ENCODE measurements at regions not wholly inside any gene's neighbourhood (a gene's known extent, or its start where the extent isn't known, plus 50 kb on each side); places are given as distances from the start of the nearest gene placed in this dataset.

DNA sequence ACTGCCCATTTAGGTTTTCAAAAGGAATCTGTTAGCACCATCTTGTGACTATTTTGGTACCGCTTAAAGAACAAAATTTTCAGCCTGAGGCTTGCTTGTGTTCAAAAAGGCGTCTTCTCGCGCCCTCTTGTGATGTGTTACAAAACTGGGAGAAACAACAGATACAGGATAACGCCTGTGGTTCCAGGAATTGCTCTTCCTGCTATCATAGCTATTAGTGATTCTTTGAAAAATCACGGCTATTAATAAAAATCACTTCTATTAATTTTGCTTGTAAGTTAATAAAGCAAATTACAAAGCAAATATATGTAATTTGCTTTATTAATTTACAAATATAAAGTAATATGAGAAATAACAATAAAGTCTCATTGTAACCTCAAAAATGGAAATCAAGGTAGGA is 82.2 kb upstream of the ABCD3 start:
- no peaks in the 10 kb centered on the region for H3K36me3 ChIP-seq (replicated peaks)
- no peaks in the 10 kb centered on the region for H3K4me1 ChIP-seq
- in situ Hi-C loops (cut with MboI; ENCODE audit: low sequenced_read_pairs): loop anchor here (25.0 kb wide), 1 partner anchor 476 kb away; the partner anchor contains the start of gene SLC44A3
- DNase-seq (ENCODE audit: low spot score in 2 of 2): peak; percentile 70 to 74
- H3K9me3 ChIP-seq: no peaks in the 10 kb centered on the region
- peaks cover 10% of the 10 kb centered on the region for H3K27me3 ChIP-seq (ENCODE audit: low read depth)
- H3K4me3 ChIP-seq: no peak overlapping the region

DNA sequence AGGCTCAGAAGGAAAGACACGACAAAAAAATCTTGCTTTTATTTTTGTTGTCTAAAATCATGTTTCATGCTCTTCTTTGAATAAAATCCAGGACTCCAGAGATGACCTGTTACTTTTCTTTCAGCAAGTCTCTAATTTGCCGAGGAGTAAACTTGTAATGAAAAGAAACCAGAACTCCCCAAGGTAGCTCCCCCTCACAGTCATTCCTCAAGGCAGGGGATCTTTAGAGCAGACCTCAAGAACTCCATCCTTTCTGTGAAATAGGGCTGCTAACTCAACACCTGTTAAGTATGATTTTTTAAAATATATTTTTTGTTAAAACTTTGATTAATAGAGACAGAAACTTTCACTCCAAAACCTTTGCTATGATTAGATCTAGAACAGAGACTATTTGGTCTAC is 82.7 kb upstream of the ABCD3 start:
- DNase-seq (ENCODE audit: low spot score in 2 of 2): no peak
- Histone ChIP-seq H3K27me3 (ENCODE audit: low read depth) (peaks cover 6% of the 10 kb centered on the region; the same call in 1 of the 2 replicates), H3K36me3 (replicated peaks) (no peaks in the 10 kb centered on the region), H3K4me3 (no peak overlapping the region), H3K4me1 (no peaks in the 10 kb centered on the region), H3K9me3 (no peaks in the 10 kb centered on the region)
- in situ Hi-C loops (cut with MboI; ENCODE audit: low sequenced_read_pairs): loop anchor here (25.0 kb wide), 1 partner anchor 477 kb away; the partner anchor contains the start of gene SLC44A3

DNA sequence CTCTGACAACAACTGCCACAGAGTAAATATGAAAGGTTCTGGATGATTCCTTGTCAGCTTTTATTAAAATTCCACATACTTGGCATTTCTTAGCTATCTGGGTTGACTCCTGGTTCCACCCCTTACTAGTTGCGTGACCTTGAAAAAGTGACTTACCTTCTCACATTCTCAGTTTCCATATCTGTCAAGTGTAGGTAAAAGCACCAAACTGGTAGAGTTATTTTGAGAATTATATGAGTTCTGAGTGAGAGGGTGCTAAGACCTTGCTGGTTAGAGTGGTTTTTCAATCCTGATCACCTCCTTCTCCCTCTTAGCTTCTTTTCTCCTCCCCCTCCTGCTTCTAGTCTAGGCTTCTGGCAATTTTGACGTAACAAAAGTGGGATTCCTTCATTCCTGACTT is 83.4 kb upstream of the ABCD3 start:
- in situ Hi-C loops (cut with MboI; ENCODE audit: low sequenced_read_pairs): loop anchor here (25.0 kb wide), 1 partner anchor 478 kb away; the partner anchor contains the start of gene SLC44A3

DNA sequence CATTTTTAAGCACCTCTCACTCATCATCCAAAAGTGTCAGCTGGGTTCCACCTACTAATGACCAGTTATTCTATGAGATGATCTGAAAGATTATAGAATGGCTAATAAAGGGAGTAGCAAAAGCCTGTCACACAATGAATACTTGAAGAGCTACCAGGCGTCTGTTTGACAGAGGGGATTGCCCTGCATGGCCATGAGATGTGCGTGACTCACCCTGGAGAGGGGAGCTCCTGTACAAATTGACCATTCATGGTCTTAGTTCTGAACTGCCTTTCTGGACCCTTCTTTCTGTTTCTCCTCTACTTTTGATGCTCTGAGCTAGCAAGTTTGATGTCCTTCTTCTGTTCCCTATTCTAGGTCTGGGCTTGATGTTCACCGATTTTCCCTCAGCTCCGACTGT is 85.2 kb upstream of the ABCD3 start:
- in situ Hi-C loops (cut with MboI; ENCODE audit: low sequenced_read_pairs): loop anchor here (25.0 kb wide), 1 partner anchor 479 kb away; the partner anchor contains the start of gene SLC44A3
- Histone ChIP-seq H3K4me3 (no peak overlapping the region), H3K4me1 (no peaks in the 10 kb centered on the region), H3K36me3 (replicated peaks) (no peaks in the 10 kb centered on the region), H3K27me3 (ENCODE audit: low read depth) (peaks cover 20% of the 10 kb centered on the region), H3K9me3 (no peaks in the 10 kb centered on the region)
- DNase-seq (ENCODE audit: low spot score in 2 of 2): no peak

More for the DNA sequence above, 83.4 kb upstream of the ABCD3 start:
- Histone ChIP-seq H3K4me3 (no peak overlapping the region), H3K27me3 (ENCODE audit: low read depth) (peaks cover 11% of the 10 kb centered on the region), H3K9me3 (no peaks in the 10 kb centered on the region), H3K4me1 (no peaks in the 10 kb centered on the region), H3K36me3 (replicated peaks) (no peaks in the 10 kb centered on the region)
- DNase-seq (ENCODE audit: low spot score in 2 of 2): no peak

DNA sequence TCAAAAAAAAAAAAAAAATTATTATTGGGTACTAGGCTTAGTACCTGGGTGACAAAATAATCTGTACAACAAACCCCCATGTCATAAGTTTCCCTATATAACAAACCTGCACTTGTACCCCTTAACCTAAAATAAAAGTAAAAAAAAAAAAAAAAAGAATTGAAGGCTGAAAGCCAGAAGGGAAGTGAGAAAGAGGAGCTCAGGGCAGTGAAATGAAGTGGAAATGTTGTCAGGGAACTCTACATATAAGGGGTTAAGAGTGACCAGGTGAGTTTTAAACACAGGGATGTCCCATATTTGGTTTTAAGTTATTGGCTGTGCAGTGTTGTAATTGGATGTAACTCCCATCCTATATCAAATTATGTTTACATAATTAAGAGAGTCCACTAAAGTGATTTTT is 85.7 kb upstream of the ABCD3 start:
- peaks cover 25% of the 10 kb centered on the region for H3K27me3 ChIP-seq (ENCODE audit: low read depth)
- in situ Hi-C loops (cut with MboI; ENCODE audit: low sequenced_read_pairs): loop anchor here (25.0 kb wide), 1 partner anchor 480 kb away; the partner anchor contains the start of gene SLC44A3
- no peaks in the 10 kb centered on the region for H3K9me3 ChIP-seq
- H3K4me3 ChIP-seq: no peak overlapping the region
- DNase-seq (ENCODE audit: low spot score in 2 of 2): no peak
- H3K4me1 ChIP-seq: no peaks in the 10 kb centered on the region
- no peaks in the 10 kb centered on the region for H3K36me3 ChIP-seq (replicated peaks)

DNA sequence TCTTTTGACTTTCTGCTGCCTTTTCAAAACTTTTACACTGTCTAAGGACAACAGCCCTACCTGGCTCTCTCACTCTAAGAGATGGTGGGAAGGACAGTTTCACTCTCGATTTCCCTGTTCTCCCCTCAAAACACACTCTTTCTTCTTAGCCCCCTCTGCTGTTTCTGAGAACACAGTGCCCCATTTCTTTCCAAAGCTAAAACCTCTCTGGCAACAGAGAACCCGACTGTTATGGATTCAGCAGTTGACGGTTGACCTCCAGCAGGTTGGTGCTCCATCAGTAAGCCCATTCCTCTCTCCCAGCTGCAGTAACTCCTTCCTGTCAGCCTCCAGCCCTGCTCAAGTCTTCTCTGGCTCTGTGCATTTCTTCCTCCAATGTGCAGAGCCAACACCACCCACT is 88.2 kb upstream of the ABCD3 start:
- no peaks in the 10 kb centered on the region for H3K9me3 ChIP-seq
- H3K36me3 ChIP-seq (replicated peaks): no peaks in the 10 kb centered on the region
- no peak for DNase-seq (ENCODE audit: low spot score in 2 of 2)
- H3K27me3 ChIP-seq (ENCODE audit: low read depth): peaks cover 25% of the 10 kb centered on the region
- no peaks in the 10 kb centered on the region for H3K4me1 ChIP-seq
- H3K4me3 ChIP-seq: no peak overlapping the region
- in situ Hi-C loops (cut with MboI; ENCODE audit: low sequenced_read_pairs): loop anchor here (25.0 kb wide), 1 partner anchor 482 kb away; the partner anchor contains the start of gene SLC44A3

DNA sequence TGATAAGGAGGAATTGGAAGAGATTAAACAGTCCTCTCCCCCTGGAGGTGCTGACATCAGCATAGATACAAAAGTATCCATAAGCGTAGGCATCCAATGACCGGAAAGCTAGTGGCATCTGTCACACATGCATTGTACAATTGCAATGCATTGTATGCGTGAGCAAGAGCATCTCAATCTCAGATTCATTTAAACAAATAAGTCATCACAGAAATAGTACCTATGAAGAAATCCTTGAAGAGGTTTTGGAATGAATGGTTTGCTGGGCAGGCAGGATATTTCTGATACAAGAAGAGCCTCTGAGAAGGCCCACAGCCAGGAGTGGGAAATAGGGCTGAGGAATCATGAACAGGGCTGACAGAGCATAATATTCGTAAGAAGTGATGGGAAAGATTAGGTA is 88.9 kb upstream of the ABCD3 start:
- peaks cover 25% of the 10 kb centered on the region for H3K27me3 ChIP-seq (ENCODE audit: low read depth)

DNA sequence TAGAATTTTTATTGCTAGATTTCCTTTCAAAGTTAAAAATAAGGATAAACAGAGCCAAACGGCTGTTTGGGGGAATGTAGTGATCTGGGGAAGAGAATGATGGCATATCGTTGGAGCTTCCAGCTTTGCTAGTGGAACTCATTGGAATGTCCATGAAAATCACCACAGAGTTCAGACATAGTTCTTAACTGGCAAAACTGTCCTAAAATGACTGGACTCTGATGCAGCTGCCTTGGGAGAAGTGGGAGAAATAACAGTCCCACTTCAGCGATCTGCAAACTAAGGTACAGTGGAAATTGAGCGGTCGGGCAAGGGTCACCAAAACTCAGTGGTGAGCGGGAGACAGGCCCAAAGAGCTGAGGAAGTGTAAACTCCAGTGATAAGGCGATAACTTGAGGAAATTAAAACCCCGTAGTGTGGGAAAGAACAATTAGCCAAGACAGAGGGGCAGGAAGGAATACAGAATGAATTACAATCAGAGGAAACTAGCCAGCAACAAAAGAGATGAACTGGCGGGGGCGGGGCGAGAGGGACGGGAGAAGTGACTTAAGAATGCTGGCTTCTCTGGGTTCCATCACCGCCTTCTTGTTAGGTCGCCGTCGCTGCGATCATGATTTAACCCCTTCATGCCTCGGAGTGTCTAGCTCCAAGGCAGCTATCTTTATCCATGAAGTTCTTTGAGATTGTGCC is 89.8 kb upstream of the ARHGAP29 start:
- Histone ChIP-seq H3K9me3 (no peaks in the 10 kb centered on the region), H3K27me3 (ENCODE audit: low read depth) (peaks cover 25% of the 10 kb centered on the region), H3K36me3 (replicated peaks) (no peaks in the 10 kb centered on the region), H3K4me1 (no peaks in the 10 kb centered on the region), H3K4me3 (no peak overlapping the region)
- peak in 1 of 2 experiments; percentile 63 for DNase-seq (ENCODE audit: low spot score in 2 of 2)
- in situ Hi-C loops (cut with MboI; ENCODE audit: low sequenced_read_pairs): loop anchor here (25.0 kb wide), 1 partner anchor 485 kb away; the partner anchor contains the start of gene SLC44A3

More for the DNA sequence above, 88.9 kb upstream of the ABCD3 start:
- DNase-seq (ENCODE audit: low spot score in 2 of 2): no peak
- Histone ChIP-seq H3K4me3 (no peak overlapping the region), H3K36me3 (replicated peaks) (no peaks in the 10 kb centered on the region), H3K4me1 (no peaks in the 10 kb centered on the region), H3K9me3 (no peaks in the 10 kb centered on the region)
- in situ Hi-C loops (cut with MboI; ENCODE audit: low sequenced_read_pairs): loop anchor here (25.0 kb wide), 1 partner anchor 483 kb away; the partner anchor contains the start of gene SLC44A3

DNA sequence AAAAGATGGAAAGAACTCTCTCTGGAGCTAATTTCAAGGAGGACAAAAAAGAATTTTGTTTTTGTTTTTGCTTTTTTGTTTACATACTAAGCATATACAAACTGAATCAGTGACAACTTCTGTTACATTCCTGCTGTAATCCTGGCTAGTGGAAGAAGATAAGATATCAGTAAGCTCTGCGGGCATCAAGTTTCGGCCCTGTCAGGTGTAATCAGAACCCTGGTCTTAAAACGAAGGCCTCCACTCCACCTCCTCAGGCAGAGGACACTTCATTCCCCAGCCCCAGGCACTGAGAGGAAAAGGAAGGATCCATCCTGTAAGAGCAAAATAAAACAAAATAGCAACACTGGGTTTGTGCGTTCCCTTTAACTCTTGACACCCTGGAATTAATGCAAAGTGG is 88.9 kb upstream of the ARHGAP29 start:
- H3K9me3 ChIP-seq: no peaks in the 10 kb centered on the region
- no peak for DNase-seq (ENCODE audit: low spot score in 2 of 2)
- no peak overlapping the region for H3K4me3 ChIP-seq
- H3K4me1 ChIP-seq: no peaks in the 10 kb centered on the region
- in situ Hi-C loops (cut with MboI; ENCODE audit: low sequenced_read_pairs): loop anchor here (25.0 kb wide), 1 partner anchor 486 kb away; the partner anchor contains the start of gene SLC44A3
- no peaks in the 10 kb centered on the region for H3K36me3 ChIP-seq (replicated peaks)
- H3K27me3 ChIP-seq (ENCODE audit: low read depth): peaks cover 25% of the 10 kb centered on the region

DNA sequence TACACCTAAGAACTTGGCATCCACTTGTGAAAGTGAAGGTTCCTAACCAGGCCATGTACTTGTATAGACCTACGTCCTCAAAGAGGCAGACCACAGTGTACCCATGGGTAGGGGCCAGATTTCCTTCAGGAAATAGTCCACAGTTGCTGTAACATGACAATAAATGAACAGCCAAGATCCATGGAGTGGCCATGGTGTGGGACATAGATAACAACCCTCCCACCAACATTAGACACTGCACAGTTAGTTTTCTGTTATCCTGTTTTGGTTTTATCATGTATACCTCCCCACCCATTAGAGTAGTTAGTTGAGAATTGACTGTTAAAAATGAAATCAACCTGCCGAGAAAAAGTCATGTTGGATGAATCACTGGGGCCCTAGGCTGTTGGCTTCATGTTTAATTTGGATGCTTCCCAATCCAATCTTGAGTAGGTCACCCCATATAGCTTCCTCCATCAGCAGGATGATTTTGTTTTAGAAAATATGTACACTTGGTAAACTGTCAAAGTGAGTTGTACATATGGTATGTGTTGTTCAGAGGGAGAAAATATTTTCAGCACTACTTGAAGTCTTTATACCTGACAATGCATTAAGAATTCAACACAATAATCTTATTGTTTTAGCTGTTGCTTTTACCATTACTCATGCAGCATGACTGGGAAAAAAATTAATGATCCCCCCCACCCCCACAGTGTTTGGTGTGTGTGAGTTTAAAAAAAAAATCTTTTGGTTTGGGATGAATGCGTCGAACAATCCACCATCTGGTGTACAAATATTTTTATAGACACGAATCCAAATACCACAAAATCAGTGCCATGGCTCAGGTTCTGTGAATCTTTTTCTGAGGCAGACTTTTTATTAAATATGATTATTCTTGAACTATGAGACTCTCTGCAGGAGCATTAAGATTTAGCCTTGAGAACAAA is 88.3 kb upstream of the ARHGAP29 start:
- no peaks in the 10 kb centered on the region for H3K4me1 ChIP-seq
- no peaks in the 10 kb centered on the region for H3K36me3 ChIP-seq (replicated peaks)
- no peaks in the 10 kb centered on the region for H3K9me3 ChIP-seq
- peaks cover 25% of the 10 kb centered on the region for H3K27me3 ChIP-seq (ENCODE audit: low read depth)
- in situ Hi-C loops (cut with MboI; ENCODE audit: low sequenced_read_pairs): loop anchor here (25.0 kb wide), 1 partner anchor 487 kb away; the partner anchor contains the start of gene SLC44A3
- no peak overlapping the region for H3K4me3 ChIP-seq
- no peak for DNase-seq (ENCODE audit: low spot score in 2 of 2)

DNA sequence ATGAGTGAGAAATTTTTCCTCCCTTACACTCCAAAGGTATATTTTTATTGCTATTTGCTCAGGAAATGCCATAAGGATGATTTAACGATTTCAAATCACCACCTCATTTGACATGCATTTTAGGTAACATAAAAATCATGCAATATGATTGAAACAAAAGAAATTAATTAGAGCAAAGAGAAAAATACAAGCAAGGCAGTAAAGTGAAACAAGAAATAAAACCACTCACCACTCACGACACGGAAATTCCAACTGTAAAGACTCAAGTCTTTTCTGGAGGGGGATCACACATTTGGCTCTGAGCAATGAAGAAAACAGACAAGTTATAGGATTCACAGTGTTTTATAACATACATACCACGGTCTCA is 86.8 kb upstream of the ARHGAP29 start:
- H3K4me3 ChIP-seq: no peak overlapping the region
- no peaks in the 10 kb centered on the region for H3K4me1 ChIP-seq
- DNase-seq (ENCODE audit: low spot score in 2 of 2): no peak
- H3K36me3 ChIP-seq (replicated peaks): no peaks in the 10 kb centered on the region
- H3K27me3 ChIP-seq (ENCODE audit: low read depth): peaks cover 16% of the 10 kb centered on the region
- in situ Hi-C loops (cut with MboI; ENCODE audit: low sequenced_read_pairs): no loop called here
- H3K9me3 ChIP-seq: no peaks in the 10 kb centered on the region

DNA sequence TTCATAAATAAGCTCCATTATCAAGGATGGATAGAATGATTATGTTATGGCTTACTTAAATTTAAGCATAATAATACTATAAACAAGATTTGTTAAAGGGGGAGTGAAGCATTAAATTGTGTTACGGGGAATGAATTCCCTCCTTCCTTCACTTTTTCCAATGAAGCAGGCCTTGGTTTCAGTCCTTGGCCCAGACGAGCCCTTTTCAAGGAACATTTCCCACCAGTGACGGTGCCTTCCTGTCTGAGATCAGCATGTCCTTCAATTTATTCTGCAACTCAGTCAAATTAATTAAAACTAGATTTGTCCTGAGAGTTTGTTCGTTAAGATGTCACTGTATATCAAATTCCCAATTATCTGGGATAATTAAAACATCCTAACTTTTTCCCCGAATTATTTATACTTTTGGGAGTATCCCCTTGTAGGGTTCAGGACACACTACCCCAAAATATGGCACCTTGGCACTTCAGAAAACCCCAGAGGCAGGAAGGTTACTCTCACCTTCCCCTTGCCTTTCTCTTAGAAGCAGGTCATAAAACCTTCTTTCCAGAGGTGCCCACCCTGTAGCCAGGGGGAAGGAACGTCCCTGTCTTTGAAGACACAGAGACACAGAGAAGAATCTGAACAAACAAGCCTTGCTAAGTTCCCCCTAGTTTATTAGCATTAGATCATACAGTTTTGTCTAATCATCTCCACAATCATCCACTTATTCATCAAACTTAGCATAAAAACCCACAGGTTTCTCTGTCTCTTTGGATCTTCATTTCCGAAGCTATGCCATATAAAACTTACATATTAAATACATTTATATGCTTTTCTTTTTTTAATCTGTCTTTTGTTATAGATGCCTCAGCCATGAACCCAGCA is 86.2 kb upstream of the ARHGAP29 start:
- no peak for DNase-seq (ENCODE audit: low spot score in 2 of 2)
- H3K36me3 ChIP-seq (replicated peaks): no peaks in the 10 kb centered on the region
- H3K4me3 ChIP-seq: no peak overlapping the region
- H3K27me3 ChIP-seq (ENCODE audit: low read depth): peaks cover 10% of the 10 kb centered on the region
- in situ Hi-C loops (cut with MboI; ENCODE audit: low sequenced_read_pairs): no loop called here
- H3K9me3 ChIP-seq: no peaks in the 10 kb centered on the region
- H3K4me1 ChIP-seq: no peaks in the 10 kb centered on the region

DNA sequence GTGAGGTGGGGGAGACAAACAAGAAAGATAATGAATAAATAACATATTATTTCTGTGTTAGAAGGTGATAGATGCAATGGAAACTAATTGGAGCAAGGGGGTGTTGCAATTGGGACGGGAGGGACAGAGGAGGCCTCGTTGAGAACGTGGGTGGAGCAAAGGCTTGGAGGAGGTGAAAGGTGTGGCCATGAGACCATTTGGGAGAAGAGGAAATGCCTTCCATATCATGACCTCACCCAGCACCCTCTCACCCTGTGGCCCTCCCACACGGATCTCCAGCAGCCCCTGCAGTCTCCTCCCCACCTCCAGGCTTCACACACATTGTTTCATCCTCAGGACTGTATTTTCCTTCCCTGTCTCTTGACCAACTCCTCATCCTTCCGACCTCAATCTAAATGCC is 85.3 kb upstream of the ARHGAP29 start:
- H3K9me3 ChIP-seq: no peaks in the 10 kb centered on the region
- in situ Hi-C loops (cut with MboI; ENCODE audit: low sequenced_read_pairs): no loop called here
- H3K4me3 ChIP-seq: no peak overlapping the region
- peaks cover 2% of the 10 kb centered on the region; the same call in 1 of the 2 replicates for H3K27me3 ChIP-seq (ENCODE audit: low read depth)
- H3K4me1 ChIP-seq: no peaks in the 10 kb centered on the region
- no peak for DNase-seq (ENCODE audit: low spot score in 2 of 2)
- H3K36me3 ChIP-seq (replicated peaks): no peaks in the 10 kb centered on the region

All from HAP-1 (cell line).